SK-N-DZ (cell line): ENCODE measurements at regions not wholly inside any gene's neighbourhood (a gene's known extent, or its start where the extent isn't known, plus 50 kb on each side); places are given as distances from the start of the nearest gene placed in this dataset.
"Not testable (repeated sequence)": the region's sequence is repeated elsewhere in the genome, so short reads cannot be mapped to it uniquely, and the experiment has no call there.

Source experiments
- DNase-seq: peaks from one replicate; pipeline ENCODE4 v3.0.0-alpha.2; 2015; ENCODE audit warnings: low spot score

DNA sequence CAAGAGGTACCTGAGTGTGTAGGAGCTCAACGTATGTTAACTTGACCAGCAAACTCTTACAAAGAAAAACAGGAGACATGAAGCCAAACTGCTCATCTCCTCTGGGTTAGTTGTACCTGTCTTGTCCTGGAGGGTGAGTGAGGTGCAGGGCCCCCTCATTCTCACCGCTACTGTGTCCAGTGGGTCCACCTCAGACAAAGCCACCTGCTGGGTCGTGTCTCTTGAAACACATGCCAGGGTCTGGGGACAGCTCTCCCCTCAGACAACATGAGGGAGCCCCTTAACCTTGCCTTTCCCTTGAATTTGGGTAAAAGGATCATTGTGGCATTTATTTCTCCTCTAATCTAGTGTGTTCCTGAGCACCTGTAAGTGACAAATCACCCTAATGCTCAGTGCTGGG lies 185.6 kb downstream of the TLE3 start:
- no peak for DNase-seq

- no peak for DNase-seq
These were observed 183.7 kb downstream of the TLE3 start for GRCh38 chr15:69914040-69914439.

DNA sequence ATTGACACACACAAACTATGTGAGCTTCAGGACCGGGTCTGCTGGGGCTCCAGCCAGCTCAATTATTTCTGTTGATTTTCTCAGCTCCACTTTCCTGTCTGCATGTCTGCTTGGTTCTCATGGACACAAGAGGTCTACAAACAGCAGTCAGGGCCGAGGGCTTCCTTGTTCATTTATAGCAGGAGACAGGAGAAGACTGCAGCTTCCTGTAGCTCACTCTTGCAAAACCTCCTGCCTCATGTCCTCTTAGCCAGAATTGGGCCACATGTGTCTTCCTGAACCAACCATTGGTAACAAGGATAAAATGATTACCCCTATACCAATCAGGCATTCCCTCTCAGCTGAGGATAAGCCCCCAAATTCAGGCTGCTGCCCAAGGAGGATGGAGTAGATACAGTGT lies 182.8 kb downstream of the TLE3 start:
- DNase-seq = no peak

GRCh38 chr15:69916169-69916785 lies 181.4 kb downstream of the TLE3 start:
- no peak for DNase-seq

- no peak for DNase-seq
These were observed 180.7 kb downstream of the TLE3 start for GRCh38 chr15:69917056-69917455.

GRCh38 chr15:69919816-69920215 lies 177.9 kb downstream of the TLE3 start:
- no peak for DNase-seq

DNA sequence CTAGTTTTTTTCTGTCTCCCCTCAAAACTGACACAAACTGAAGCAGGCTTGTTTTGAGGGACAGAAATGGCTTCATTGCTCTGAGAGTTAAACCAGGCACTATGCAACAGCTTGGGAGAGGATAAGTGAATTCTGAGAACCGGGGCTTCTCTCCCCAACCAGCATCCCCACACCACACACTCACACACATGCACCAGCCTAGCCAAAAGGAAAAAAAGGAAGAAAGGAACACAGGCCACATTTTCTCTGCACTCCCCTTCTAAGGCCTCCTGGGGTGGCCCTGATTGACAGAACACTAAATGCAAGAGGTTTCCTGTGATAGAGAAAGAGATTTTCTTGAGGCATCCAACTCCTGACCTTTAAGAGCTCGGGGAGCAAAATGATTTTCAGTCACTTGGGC lies 177.5 kb downstream of the TLE3 start:
- DNase-seq = no peak

DNA sequence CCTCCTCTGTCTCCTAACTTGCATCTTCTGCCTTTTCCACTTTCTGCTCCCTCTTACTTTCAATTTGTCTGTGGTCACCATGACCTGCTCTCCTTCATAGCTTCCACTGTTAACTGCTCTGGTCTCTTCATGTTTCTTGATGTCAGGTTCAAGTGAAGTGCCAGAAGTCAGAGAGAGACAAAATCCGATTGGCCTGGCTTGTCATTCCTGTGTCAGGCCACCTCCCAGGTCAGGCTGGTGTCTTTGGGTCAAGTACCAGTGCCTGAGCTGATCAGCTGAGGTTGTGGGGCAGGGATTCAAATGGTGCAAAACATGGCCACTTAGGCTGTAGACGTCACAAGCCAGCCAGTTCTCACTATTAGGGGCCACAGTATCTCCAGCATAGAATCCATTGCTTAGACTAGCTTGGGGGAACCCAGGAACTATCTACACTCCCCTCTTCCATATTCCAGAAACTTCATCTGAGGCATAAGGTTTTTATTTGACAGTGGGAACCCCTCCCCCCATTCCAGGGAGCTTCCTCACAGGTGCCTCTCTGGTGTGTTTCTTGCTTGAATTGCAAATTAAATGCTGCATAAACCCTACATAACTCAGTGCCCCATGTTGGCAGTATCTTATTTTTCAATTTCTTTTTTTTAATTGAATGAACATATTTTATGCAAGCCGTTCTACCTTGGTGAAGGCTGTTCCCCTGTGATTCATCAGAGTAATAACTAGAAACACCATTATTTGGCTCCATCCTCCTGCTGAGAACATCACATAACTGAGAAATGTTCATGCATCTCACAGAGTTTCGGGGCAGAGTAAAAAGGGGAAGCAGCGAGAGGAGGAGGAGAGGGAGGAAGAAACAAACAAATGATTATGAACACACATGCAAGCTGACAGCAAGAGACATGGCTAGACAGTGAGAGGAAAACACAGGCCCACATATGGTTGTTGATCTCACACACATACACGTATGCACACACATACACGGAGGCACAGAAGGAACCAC lies 175.8 kb downstream of the TLE3 start:
- DNase-seq = no peak

DNA sequence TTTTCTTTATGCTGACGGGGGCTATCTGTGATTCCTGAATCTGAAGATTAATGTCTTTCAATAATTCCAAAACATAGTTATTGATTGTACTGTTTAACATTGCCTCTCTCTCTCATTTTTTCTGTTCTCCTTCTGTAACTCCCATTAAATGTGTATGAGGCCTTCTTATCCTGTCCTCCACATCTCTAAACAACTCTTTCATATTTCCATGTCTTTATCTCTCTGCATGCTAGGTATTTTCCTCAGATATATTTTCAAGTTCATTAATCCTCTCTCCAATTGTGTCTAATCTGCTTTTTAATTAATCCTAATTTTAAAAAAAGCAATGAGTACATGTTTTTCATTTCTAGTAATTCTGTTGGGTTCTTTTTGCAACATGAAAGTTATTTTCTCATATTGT lies 173.2 kb downstream of the TLE3 start:
- DNase-seq = no peak

DNA sequence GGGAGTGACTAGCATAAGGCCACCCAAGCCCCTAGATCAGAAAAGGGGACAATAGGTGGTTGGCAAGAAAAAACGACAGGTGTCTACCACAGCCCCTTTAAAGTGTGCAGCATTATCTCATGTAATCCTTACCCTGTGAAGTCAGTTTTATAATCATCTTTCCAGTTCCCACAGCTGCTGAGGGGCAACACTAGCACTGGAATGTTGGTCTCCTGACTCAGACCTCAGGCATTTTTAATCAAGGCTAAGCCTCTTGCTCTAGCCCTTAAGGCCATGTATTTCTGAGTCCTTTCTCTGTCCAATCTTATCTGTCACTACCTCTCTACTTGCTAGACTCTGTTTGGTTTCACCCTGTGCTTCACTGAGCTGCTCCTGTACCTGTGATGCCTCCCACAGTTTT lies 171.7 kb downstream of the TLE3 start:
- no peak for DNase-seq

GRCh38 chr15:69926721-69927120 lies 171.0 kb downstream of the TLE3 start:
- DNase-seq = no peak

- DNase-seq = not testable (repeated sequence)
These were observed 168.8 kb downstream of the TLE3 start for GRCh38 chr15:69928890-69929289.

DNA sequence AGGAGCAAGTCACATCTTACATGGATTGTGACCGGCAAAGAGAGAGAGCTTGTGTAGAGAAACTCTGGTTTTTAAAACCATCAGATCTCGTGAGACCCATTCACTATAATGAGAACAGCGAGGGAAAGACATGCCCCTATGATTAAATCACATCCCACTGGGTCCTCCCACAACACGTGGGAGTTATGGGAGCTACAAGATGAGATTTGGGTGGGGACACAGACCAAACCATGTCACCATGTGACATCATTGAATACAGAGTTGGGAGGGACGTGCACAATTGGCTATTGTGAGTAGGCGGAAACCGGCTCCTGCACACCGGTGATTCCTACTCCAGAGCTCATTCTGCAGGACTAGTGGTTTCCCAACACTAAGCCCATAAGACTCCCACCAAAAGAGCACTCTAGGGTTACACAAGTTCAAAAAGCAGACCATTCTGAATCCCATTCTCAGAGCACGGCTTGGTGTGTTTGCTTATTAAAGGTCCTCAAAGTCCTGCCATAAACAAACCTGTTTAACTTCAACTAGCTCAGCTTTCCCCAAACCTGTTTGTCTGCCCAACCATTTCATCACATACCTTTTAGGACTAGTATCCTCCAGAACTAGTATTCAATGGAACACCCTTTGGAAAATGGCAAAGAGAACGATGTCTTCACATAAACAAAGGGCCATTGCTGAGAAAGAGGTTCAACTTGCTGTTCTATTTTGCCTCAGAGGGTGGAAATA lies 167.6 kb downstream of the TLE3 start:
- no peak for DNase-seq

DNA sequence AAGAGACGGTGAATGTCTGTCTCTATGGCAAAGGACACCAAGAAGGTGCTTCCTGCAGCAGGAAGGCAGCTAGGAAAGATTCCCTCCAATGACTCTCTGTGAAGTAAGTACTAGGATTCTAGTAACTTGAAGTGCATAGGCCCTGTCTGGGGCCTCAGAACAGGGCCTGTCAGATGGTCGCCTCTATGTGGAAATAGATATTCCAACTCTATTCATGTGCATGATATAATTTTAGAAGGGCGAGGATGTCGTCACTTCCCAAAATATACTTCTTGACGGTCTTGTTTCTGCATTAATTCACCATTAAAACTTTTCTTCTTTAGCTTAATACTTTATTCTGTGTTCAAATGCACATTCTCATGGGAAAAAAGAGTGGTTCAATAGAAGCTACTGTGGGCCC lies 167.0 kb downstream of the TLE3 start:
- DNase-seq = no peak

DNA sequence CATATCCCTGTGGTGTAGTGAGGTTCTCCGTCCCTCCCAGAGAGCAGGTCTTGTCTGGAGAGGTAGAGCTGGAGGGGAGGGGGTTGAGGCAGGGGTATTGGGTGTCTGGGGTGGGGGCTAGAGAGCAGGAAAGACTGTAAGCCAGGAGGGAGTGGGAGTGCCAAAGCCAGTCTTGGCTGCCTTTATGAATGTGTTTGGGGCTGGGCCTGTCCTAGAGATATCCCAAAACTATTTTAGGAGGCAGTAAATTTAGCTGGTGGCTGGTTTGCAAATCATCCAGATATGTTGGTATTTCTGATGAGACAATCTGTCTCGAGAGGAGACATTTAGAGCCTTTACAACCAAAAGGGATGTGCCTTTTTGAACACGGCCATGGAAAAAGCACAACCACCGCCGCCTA lies 166.6 kb downstream of the TLE3 start:
- no peak for DNase-seq

DNA sequence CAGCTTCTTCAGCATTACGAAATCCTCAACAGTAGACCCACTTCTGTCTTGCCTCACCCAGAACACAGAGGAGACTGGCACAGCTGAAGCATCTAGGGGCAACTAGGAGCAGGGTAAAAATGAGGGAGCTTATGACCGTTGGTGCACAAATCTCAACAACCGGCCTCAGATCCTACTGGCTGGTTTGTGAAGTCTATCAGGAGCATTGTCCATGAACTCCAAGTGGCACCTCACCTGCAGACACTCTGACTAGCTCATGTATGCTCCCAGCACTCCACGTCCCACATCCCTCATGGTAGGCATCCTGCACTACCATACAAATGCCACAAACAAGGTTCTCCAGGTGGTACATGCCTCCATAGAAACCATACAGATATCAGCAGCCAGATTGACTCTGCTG lies 163.1 kb downstream of the TLE3 start:
- no peak for DNase-seq

GRCh38 chr15:69939513-69940440 lies 157.9 kb downstream of the TLE3 start:
- no peak for DNase-seq

- DNase-seq = no peak
These were observed 157.0 kb downstream of the TLE3 start for GRCh38 chr15:69940441-69941300.

- DNase-seq = no peak
These were observed 156.5 kb downstream of the TLE3 start for GRCh38 chr15:69941301-69941605.

DNA sequence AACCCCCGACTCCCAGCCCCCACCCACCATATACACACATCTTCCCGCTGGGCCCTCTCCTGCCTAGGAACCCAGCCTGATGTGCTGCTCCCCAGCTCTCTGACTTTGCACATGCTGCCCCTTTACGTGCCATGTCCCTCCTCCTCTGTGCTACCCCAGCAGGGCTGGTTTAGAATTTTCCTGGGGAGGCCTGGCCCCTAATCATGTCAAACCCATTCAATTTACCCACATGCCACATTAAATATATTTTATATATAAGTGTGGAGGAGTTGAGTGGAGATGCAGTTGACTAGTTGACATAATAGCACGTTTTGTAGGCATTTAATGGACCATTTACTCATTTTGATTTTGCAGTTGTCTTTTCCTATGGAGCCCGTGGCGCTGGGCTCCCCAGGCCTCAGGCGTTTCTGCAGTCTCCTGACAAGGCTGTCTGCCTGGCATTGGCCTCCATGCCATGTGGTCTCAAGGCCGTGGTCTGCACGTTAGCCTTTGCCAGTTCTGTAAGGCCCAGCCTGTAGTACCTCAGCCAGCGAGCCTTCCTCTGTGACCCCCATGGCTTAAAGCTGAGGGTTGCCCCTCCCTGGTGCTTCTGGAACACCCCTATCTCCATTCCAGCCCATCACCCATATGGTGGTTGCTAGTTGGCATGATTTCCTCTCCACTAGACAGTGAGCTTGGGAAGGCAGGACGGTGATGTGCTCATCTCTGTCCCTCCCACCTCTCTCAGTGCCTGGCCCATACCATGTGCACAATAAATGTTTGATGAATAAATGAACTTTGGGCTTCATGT lies 155.8 kb downstream of the TLE3 start:
- no peak for DNase-seq
